Hindlimb muscle (tissue), 1 donor: ENCODE measurements at regions not wholly inside any gene's neighbourhood (a gene's known extent, or its start where the extent isn't known, plus 50 kb on each side); places are given as distances from the start of the nearest gene placed in this dataset.
A peak's percentile ranks its signal among the peaks of the same experiment; 100 is the strongest.

Source experiments
- DNase-seq: peaks from one replicate; pipeline ENCODE4 v3.0.0-alpha.2; 2013

DNA sequence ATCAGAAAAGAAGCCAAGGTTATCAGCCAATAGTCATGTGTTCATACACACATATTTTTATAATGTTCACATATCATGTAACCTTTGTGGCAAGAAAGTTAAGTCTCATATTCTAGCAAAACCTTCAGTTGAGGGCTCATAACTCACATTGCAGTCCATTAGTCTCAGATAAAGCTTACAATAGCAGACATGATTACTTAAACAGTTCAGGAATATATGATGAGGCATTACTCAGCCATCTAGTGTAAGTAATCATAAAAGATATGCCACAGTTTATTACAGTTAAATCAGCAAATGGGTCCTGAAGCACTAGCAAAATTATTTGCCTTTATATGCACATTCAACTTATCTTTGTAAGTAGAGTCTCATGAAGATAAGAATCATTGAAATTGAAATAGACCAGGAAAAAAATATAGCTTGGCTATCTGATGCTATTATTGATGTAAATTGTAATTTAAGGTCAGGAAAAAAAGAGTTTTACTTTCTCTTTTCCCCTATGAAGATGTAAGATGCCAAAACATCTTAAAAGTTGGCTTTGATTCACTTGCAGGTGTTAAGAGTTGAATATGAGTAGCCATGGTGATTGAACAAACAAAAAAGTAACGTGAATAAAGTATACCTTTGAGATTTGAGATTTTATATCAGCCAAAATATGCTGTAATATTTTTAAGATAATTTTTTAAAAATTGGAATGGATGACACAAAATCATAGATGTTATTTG is 537.0 kb downstream of the SLC6A15 start:
- peak; percentile 69 for DNase-seq

DNA sequence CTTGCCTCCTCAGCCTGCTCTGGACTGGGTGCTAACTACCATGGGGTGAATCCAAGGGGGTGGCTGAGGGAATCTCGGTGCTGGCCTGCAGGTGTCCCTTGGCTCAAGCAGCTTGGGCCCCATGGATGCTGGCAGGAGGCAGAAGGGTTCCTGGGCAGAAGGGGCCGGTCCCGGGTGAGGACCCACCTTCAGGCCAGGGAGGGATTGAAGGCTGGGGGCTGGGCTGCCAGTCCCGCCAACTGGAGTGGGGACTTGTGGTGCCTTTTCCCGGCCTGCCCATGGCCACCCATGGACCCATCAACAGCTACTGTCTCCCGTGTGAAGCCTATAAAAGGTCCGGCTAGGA is 550.1 kb downstream of the SLC6A15 start:
- no peak for DNase-seq

DNA sequence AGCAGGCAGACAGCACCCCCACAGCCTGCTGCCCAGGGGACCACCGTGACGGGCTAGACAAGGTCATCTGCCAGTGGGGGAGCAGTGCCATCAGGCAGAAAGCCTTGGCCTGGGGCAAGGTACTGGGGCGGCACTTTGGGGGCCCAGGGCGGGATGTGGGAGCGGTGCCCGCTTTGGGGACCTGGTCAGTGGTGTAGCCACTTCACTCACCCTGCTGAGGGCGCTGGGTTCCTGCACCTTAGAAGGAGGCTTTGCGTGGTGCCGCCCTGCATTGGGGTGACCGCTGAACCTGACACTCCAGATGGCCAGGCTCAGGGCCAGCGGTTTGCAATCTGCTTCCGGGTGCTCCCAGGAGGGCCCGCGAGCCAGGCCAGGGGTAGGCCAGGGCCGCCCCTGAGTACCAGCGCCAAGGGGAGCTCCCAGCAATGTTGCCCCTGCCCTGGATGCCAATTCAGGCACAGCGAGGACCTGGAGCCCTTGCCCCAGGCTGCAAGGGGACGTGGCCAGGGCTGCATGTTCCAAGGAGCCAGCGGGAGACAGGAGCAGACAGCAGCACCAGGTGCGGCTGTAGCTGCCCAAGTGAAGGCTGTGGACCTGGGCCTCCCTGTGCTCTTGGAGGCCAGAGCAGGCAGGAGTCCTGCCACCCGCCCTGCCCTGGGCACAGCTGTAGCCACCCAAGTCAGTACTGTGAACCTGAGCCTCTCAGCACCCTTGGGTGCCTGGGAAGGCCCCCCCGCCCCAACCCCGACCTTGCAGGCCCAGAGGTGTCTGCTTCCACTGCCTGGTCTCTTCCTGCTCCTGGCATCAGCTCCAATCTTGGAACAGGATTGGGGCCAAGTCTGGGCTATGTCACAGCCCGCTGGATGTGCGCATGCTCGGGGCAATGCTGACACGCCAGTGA is 550.7 kb downstream of the SLC6A15 start:
- no peak for DNase-seq

- DNase-seq: no peak
These were observed 555.3 kb downstream of the SLC6A15 start for GRCh38 chr12:84357314-84357713.

- no peak for DNase-seq
These were observed 556.4 kb downstream of the SLC6A15 start for GRCh38 chr12:84356224-84356623.

DNA sequence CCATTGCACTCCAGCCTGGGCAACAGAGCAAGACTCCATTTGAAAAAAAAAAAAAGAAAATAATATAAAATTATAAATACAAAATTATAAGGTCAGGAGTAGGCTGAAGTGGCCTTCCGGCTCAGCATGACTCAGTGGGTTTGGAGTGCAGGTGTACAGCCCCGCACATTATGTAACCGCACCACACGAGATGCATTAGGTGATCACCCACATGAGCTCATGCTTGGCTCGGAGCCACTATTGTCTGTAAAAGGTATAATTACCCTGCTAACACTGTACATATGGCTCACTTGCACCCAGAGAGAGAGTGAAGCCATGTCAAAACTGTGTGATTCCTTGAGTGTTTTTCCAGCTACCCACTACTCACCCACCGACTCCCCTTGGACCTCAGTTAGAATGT is 557.0 kb downstream of the SLC6A15 start:
- no peak for DNase-seq

- no peak for DNase-seq
These were observed 564.0 kb downstream of the SLC6A15 start for GRCh38 chr12:84348582-84348981.

DNA sequence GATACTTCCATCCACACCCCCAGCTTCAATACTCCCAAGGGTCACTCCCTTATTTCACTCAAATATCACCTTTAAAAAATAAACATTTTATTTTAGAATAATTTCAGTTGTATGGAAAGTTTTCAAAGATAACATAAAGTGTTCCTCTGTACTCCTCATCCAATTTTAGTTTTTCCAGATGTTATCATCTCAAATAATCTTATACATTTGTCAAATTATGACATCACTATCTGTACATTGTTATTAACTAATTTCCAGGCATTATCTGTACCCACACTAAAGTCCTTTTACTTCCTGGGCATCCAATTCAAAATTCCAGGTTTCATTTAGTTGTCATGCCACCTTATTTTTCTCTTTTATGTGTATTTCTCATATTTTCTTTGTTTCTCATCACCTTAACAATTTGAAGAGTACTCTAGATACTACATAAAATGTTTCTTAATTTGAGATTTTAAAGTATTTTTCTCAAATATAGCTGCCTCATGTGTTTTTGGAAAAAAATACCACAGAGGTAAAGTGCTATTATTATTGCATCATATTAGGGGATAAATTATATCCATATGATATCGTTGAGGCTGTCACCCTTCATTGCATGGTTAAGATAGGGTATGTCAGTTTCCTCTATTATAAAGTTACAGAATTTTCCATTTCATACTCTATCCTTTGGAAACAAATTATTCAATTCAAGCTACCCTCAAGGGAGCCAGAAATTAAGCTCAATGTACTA is 571.0 kb downstream of the SLC6A15 start:
- DNase-seq: no peak

GRCh38 chr12:84336231-84336630 is 576.4 kb downstream of the SLC6A15 start:
- DNase-seq: no peak

GRCh38 chr12:84329938-84330337 is 582.7 kb downstream of the SLC6A15 start:
- peak; percentile 2 for DNase-seq

GRCh38 chr12:84315926-84316325 is 596.7 kb downstream of the SLC6A15 start:
- DNase-seq: no peak

DNA sequence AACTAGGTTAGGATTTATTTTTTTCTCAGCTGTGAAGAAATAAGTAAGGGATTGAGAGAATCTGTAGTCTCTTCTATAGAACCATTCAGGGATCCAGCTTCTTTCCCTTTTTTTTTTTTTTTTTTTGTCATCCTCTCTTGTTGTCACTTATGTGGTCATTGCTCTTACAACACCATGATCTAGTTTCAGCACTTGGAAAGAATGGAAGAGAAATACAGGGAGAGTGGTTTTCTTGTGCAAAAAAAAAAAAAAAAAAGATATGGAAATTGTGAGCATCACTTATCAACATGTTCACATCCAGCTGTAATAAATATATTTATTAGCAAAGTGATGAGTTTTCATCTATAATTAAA is 599.3 kb downstream of the SLC6A15 start:
- DNase-seq: no peak

DNA sequence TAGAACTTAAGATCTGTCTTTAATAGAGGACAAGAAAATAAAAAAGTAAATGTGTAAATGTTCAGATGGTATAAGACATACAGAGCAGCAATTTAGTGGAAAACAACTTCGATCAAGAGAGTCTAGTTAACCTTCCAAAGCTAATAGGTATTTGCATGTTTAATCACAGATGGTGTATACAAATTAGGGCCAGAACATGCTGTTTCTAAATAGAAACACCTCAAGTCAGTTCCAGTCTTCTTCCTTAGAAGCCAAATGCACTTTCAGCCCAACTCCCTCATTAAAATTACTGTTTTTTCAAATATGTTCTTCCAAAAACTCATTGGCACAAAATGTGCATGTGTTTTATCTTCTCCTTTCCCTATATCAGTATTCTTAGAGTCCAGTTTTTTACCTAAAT is 604.4 kb downstream of the SLC6A15 start:
- DNase-seq: no peak

DNA sequence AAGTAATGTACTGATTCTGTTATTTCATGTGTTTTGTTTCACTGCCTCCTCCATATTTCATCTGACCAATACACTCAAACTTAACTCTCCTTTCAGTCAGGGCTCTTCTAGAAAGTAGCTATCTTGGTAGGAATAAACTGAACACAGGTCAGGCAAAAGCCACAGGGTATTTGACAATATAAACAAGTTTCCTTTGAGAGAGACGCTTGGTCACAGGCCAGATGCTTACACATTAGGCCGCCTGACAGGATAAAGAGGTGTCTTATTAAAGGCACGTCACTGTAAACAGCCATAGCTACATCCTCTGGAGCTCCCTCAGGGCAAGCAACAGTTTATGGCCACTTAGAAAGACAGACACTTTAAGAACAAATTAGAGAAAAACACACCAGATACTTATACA is 607.5 kb downstream of the SLC6A15 start:
- DNase-seq: no peak

- DNase-seq: peak; percentile 10
These were observed 618.4 kb downstream of the SLC6A15 start for GRCh38 chr12:84294246-84294645.

GRCh38 chr12:84290168-84290567 is 622.4 kb downstream of the SLC6A15 start:
- DNase-seq: no peak

DNA sequence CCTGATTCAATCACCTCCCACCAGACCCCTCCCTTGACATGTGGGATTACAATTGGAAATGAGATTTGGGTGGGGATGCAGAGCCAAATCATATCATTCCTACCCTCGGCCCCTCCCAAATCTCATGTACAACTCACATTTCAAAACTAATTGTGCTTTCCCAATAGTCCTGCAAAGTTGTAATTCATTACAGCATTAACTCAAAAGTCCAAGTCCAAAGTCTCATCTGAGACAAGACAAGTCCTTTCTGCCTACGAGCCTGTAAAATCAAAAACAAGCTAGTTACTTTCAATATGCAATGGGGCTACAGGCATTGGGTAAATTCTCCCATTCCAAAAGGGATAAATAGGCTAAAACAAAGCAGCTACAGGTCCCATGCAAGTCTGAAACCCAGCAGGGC is 634.6 kb downstream of the SLC6A15 start:
- DNase-seq: no peak

DNA sequence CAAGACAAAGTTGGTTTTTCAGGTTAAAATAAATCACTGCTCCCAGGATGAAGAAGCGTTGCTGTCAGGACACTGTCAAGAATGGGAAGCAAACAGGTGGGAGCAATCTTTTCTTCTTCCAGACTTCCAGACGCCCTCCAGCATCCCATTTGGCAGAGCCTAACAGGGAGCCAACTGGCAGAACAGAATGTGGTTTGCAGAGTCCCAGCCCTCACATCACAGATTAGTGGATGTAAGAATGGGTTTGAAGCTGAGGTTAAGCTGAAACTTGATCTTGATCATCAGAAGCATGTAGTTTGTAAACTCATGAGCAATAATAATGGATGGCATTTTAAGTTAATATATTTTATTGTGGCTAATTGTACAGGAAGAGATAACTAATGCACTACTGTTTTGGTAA is 636.4 kb downstream of the SLC6A15 start:
- no peak for DNase-seq

GRCh38 chr12:84272324-84272723 is 640.3 kb downstream of the SLC6A15 start:
- no peak for DNase-seq

GRCh38 chr12:84270470-84271140 is 642.0 kb downstream of the SLC6A15 start:
- DNase-seq: no peak

DNA sequence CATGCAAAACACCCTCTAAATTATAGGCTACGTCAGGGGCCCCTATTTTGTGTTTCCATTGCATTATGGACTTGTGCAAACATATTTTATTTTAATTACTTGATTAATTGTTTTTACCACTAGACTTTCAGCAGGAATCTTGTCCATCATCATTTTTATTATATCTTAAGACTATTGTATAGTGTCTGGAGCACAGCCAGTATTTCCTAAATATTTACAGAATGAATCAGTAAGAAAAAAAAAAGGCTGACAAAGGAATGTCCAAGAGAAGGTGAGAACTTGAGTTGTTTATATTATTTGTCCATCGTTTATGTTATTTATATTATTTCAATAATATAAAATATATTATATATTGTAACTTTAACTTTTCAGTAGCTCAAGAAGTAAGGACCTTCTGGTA is 664.7 kb downstream of the SLC6A15 start:
- no peak for DNase-seq

- no peak for DNase-seq
These were observed 668.9 kb downstream of the SLC6A15 start for GRCh38 chr12:84243686-84244085.

DNA sequence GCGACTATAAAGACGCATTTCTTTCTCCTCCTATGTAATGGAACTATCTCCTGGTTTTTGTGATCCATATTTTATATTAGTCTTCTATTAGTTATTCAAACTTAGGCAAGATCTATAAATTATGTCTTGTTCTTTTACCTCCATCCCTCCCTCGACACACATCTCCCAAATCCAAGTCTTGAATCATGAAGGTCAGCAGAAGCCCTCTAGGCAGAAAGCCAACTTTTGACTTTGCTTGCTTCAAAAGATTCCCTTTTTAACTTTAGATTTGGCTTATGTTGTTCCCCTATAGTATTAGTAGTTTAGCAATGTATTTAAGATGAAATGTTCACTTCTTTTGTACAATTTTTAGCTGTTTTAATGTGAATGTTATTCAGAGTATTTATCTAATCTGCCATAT is 689.8 kb downstream of the SLC6A15 start:
- peak; percentile 37 for DNase-seq
